ENCODE measurements at regions not wholly inside any gene's neighbourhood (a gene's known extent, or its start where the extent isn't known, plus 50 kb on each side); places are given as distances from the start of the nearest gene placed in this dataset.

- TF ChIP-seq CTCF (IDR thresholded peaks at IDR 0.05) (no peak), POLR2A (IDR thresholded peaks at IDR 0.05) (no peak)
Measured at GRCh38 chr3:146948186-146948585, 343.0 kb upstream of the PLSCR5 start.

Measured in right lobe of liver (tissue), 4 donors.